Activated CD4-positive, alpha-beta T cell treated with anti-CD3 and anti-CD28 coated beads for 36 hours (primary cell): ENCODE measurements at regions not wholly inside any gene's neighbourhood (a gene's known extent, or its start where the extent isn't known, plus 50 kb on each side); places are given as distances from the start of the nearest gene placed in this dataset.
"Not testable (repeated sequence)": the region's sequence is repeated elsewhere in the genome, so short reads cannot be mapped to it uniquely, and the experiment has no call there.

ENCODE experiments used
- ATAC-seq: fragments of 200-7000 bp; cut with Tn5 transposase; one replicate; pipeline ENCODE4 v1.10.0; 2021; ENCODE audit warnings: mild to moderate bottlenecking, moderate library complexity
- CTCF ChIA-PET: fragments of 350-600 bp; sonication (Branson Sonifier 250); formaldehyde crosslinking; loops from one replicate; lab custom pipeline; 2021; ENCODE audit warnings: antibody characterized with exemption; lab: Charles Lee
- POLR2A ChIA-PET: fragments of 350-600 bp; sonication (Branson Sonifier 250); formaldehyde crosslinking; loops from one replicate; lab custom pipeline; 2021; ENCODE audit warnings: antibody characterized with exemption, inconsistent platforms; lab: Charles Lee
- DNase-seq: peaks from one replicate; pipeline ENCODE4 v3.0.0-alpha.2; 2020
- H3K27ac Mint-ChIP-seq: one replicate; pipeline ENCODE4 v1.8.0; 2021; ENCODE audit warnings: mixed read lengths
- H3K27me3 Mint-ChIP-seq: one replicate; pipeline ENCODE4 v1.8.0; 2021; ENCODE audit warnings: mixed read lengths
- H3K36me3 Mint-ChIP-seq: one replicate; pipeline ENCODE4 v1.8.0; 2021; ENCODE audit warnings: low read depth, mixed read lengths
- H3K4me1 Mint-ChIP-seq: one replicate; pipeline ENCODE4 v1.8.0; 2021; ENCODE audit warnings: mixed read lengths
- H3K4me3 Mint-ChIP-seq: one replicate; pipeline ENCODE4 v1.8.0; 2021; ENCODE audit warnings: mild to moderate bottlenecking, moderate library complexity, mixed read lengths
- H3K9me3 Mint-ChIP-seq: one replicate; pipeline ENCODE4 v1.8.0; 2021; ENCODE audit warnings: low read depth, mixed read lengths
- intact Hi-C, 2 experiments: fragments of 100-400 bp; cut with DNase I in 1 of 2; cut with micrococcal nuclease in 1 of 2; formaldehyde crosslinking; loops; one replicate each; pipeline versions ENCODE4 v1.14.2 to v1.15.1; 2022 to 2024; cut with DNase I, micrococcal nuclease

DNA sequence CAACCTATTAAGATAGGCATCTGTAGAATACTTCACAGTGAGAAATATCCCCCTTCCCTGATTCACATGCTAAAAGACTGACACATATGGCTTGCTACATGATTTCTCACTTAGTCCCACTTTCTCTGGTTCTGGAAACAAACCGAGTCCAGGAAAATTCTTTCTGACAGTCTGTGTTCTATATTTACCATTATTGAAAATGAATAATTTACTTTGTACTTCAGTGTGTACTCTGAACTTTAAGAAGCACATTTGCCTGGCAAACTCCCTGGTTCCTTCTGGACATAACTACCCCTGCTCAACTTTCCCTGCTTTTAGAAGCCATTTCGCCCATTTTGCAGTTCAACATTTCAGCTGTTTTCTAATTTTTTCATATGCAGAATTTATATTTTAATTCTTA is 53.6 kb downstream of the APCS start:
- no peak for ATAC-seq
- intact Hi-C loops = no loop called here
- H3K27ac Mint-ChIP-seq = no peak overlapping the region
- no peak overlapping the region for H3K4me3 Mint-ChIP-seq
- DNase-seq = no peak
- H3K9me3 Mint-ChIP-seq = peaks cover 5% of the 10 kb centered on the region
- ChIA-PET POLR2A (no interaction called here), CTCF (interaction anchor here (0.7 kb wide), 1 partner anchor 13 kb away, joined by 3 read pairs; no protein-coding TSS in a partner anchor)
- H3K36me3 Mint-ChIP-seq = no peaks in the 10 kb centered on the region
- H3K27me3 Mint-ChIP-seq = peaks cover 8% of the 10 kb centered on the region
- no peaks in the 10 kb centered on the region for H3K4me1 Mint-ChIP-seq

DNA sequence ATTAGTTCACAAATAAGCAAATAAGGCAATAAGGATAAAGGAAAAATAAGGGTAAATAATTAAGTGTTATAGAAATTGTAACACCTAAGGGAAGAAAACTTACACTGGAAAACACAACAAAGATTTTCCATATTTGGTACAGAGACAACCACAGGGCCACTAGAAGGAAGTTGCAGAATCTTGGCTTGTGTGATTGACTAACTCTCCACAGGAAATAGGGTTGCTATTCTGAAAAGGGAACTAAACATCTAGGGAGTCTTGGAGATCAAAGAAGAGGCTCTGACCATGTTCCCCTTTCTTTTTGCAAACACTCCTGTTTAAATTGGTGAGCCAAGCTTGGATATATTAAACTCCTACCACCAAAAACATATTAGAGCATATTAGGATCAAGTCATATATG is 59.1 kb downstream of the APCS start:
- H3K27ac Mint-ChIP-seq = no peak overlapping the region
- H3K27me3 Mint-ChIP-seq = peaks cover 11% of the 10 kb centered on the region
- ChIA-PET POLR2A (no interaction called here), CTCF (no interaction called here)
- DNase-seq (no peak), ATAC-seq (no peak)
- peaks cover 5% of the 10 kb centered on the region for H3K9me3 Mint-ChIP-seq
- intact Hi-C loops = no loop called here
- H3K36me3 Mint-ChIP-seq = no peaks in the 10 kb centered on the region
- no peaks in the 10 kb centered on the region for H3K4me1 Mint-ChIP-seq
- no peak overlapping the region for H3K4me3 Mint-ChIP-seq

DNA sequence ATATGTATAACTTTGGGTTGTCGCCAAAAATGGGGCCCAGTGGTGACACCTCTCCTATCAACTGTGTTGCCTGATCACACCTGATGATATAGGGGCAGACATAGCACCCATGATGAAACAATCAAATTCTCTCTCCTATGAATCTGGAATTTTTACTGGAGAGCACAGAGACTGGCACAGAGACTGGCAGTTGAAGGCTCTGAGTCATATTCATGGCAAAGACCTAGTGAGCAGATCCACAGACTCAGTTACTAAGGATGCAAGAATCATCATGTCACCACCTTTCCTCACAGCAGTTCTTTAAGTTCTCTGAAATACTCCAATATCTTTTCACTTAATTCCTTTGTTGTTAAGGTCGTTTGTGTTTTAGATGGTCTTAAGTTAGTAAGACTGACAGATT is 60.0 kb downstream of the APCS start:
- H3K4me1 Mint-ChIP-seq = no peaks in the 10 kb centered on the region
- POLR2A ChIA-PET = no interaction called here
- H3K36me3 Mint-ChIP-seq = no peaks in the 10 kb centered on the region
- H3K27me3 Mint-ChIP-seq = peaks cover 11% of the 10 kb centered on the region
- intact Hi-C loops = no loop called here
- H3K4me3 Mint-ChIP-seq = no peak overlapping the region
- CTCF ChIA-PET = no interaction called here
- peaks cover 5% of the 10 kb centered on the region for H3K9me3 Mint-ChIP-seq
- no peak for ATAC-seq
- no peak overlapping the region for H3K27ac Mint-ChIP-seq
- DNase-seq = no peak

DNA sequence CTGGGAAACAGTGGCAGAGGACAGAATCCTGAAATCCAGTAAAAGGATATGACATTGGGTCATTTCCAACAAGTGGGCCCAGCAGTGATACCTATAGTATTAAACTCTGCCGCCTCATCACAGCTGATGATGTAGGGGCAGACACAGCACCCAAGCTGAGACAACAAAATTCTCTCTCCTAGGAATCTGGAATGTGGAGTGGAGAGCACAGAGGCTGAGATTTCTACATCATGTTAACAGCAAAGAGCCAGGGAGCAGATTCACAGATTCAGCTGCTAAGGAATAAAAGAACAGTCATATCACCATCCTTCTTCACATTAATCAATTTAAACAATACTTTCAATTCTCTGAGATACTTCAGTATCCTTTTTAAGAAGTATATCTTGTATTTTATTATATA is 61.9 kb downstream of the CRP start:
- ChIA-PET POLR2A (no interaction called here), CTCF (interaction anchor here (0.6 kb wide), 1 partner anchor 23 kb away, joined by 3 read pairs; no protein-coding TSS in a partner anchor)
- H3K27ac Mint-ChIP-seq = no peak overlapping the region
- H3K27me3 Mint-ChIP-seq = peaks cover 8% of the 10 kb centered on the region
- no peaks in the 10 kb centered on the region for H3K36me3 Mint-ChIP-seq
- H3K9me3 Mint-ChIP-seq = no peaks in the 10 kb centered on the region
- intact Hi-C loops = no loop called here
- H3K4me1 Mint-ChIP-seq = no peaks in the 10 kb centered on the region
- DNase-seq (no peak), ATAC-seq (no peak)
- no peak overlapping the region for H3K4me3 Mint-ChIP-seq

DNA sequence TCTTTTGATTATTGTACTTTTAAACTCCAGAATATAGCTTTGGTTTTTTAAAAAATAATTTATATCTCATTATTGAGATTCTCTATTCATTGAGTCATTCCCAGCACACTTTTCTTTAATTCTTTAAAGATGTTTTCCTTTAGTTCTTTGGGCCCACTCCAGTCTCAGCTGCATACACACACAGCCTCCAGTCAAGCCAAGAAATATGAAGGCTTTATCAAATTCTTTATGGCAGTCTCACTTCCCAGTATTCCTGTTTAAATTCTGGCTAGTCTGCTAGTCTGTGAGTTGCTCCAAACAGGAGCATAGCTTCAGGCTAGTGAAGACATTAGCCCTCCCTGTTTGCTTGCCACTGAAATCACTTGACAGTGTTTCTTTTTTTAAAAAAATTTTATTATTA is 61.2 kb downstream of the CRP start:
- H3K27ac Mint-ChIP-seq = no peak overlapping the region
- H3K4me1 Mint-ChIP-seq = no peaks in the 10 kb centered on the region
- intact Hi-C loops = no loop called here
- no peaks in the 10 kb centered on the region for H3K36me3 Mint-ChIP-seq
- H3K9me3 Mint-ChIP-seq = no peaks in the 10 kb centered on the region
- no peak for ATAC-seq
- no peak for DNase-seq
- ChIA-PET POLR2A (no interaction called here), CTCF (interaction anchor here (1.4 to 1.5 kb wide), 2 partner anchors 10 to 146 kb away, joined by 3 read pairs; no protein-coding TSS in a partner anchor)
- no peak overlapping the region for H3K4me3 Mint-ChIP-seq
- H3K27me3 Mint-ChIP-seq = peaks cover 6% of the 10 kb centered on the region

DNA sequence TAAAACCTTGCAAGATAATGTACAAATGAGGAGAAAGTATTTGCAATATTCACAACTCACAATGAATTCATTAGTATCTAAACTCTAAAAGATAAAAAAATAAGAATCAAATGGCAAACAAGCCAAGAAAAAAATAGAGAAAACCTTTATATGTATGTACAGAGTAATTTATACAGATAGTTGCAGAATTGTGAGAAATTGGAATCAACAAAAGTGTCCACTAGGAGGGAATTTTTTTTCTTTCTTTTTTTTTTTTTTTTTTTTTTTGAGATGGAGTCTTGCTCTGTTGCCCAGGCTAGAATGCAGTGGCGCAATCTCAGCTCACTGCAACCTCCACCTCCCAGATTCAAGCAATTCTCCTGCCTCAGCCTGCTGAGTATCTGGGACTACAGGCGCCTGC is 56.9 kb downstream of the CRP start:
- POLR2A ChIA-PET, H3K27ac Mint-ChIP-seq, H3K36me3 Mint-ChIP-seq, H3K4me3 Mint-ChIP-seq, H3K4me1 Mint-ChIP-seq, ATAC-seq, DNase-seq, H3K9me3 Mint-ChIP-seq, CTCF ChIA-PET, intact Hi-C loops: not testable (repeated sequence)
- peaks cover 15% of the 10 kb centered on the region for H3K27me3 Mint-ChIP-seq
